Gastroesophageal sphincter (tissue), 4 donors: ENCODE measurements at regions not wholly inside any gene's neighbourhood (a gene's known extent, or its start where the extent isn't known, plus 50 kb on each side); places are given as distances from the start of the nearest gene placed in this dataset.

ENCODE experiments used
- ATAC-seq: fragments of 150-250 bp; one replicate; pipeline ENCODE4 v1.9.1; 2016; ENCODE audit warnings: mild to moderate bottlenecking, moderate library complexity
- H3K27ac ChIP-seq, 4 donors: fragments of 200-600 bp; sonication (generic) in 3 of 4; 1 replicate in 3 of 4; 2 replicates in 1 of 4; pipeline ENCODE4 v1.5.1; 2016 to 2019
- H3K27me3 ChIP-seq: fragments of 200-600 bp; sonication (generic); one replicate; pipeline ENCODE4 v1.5.1; 2019
- H3K36me3 ChIP-seq, 2 donors: fragments of 200-600 bp; sonication (generic); one replicate each; pipeline ENCODE4 v1.5.1; 2019; ENCODE audit warnings: control low read depth in 1 of 2
- H3K4me1 ChIP-seq, 3 donors: fragments of 200-600 bp; sonication (generic); 1 replicate in 2 of 3; 2 replicates in 1 of 3; pipeline ENCODE4 v1.5.1; 2016 to 2019; ENCODE audit warnings: control low read depth in 2 of 3
- H3K4me3 ChIP-seq, 2 donors: fragments of 200-600 bp; sonication (generic); one replicate each; pipeline ENCODE4 v1.5.1; 2019; ENCODE audit warnings: mild to moderate bottlenecking in 1 of 2, moderate library complexity in 1 of 2
- H3K9me3 ChIP-seq, 3 donors: fragments of 200-600 bp; sonication (generic); one replicate each; pipeline ENCODE4 v1.5.1; 2017 to 2019; ENCODE audit warnings: control low read depth in 2 of 3
- EP300 ChIP-seq: sonication (generic); formaldehyde crosslinking; IDR thresholded peaks from one replicate; pipeline ENCODE4 v1.6.1; 2017; ENCODE audit warnings: antibody characterized with exemption, mild to moderate bottlenecking
- POLR2A ChIP-seq, 2 donors: fragments of 450-650 bp; IDR thresholded peaks; one replicate each; pipeline ENCODE4 v1.6.1; 2017; ENCODE audit warnings: antibody characterized with exemption in 2 of 2, mild to moderate bottlenecking in 2 of 2, moderate library complexity in 1 of 2
- POLR2AphosphoS5 ChIP-seq: sonication (generic); formaldehyde crosslinking; IDR thresholded peaks from one replicate; pipeline ENCODE4 v1.6.1; 2017; ENCODE audit warnings: antibody characterized with exemption
- WGBS, 2 donors: methylation state at CpG; one replicate each; pipeline ENCODE4 v1.1.5; 2018; ENCODE audit warnings: low coverage in 1 of 2; 5-methylcytosine and 5-hydroxymethylcytosine counted together
- TF ChIP-seq, protein P1 (sequence below), 4 experiments: fragments of 200-600 bp in 2 of 4; fragments of 450-650 bp in 2 of 4; sonication (generic) in 1 of 4; IDR thresholded peaks; one replicate each; pipeline ENCODE4 v1.5.1; 2017 to 2019; ENCODE audit warnings: antibody characterized with exemption in 4 of 4, mild to moderate bottlenecking in 2 of 4, moderate library complexity in 2 of 4

DNA sequence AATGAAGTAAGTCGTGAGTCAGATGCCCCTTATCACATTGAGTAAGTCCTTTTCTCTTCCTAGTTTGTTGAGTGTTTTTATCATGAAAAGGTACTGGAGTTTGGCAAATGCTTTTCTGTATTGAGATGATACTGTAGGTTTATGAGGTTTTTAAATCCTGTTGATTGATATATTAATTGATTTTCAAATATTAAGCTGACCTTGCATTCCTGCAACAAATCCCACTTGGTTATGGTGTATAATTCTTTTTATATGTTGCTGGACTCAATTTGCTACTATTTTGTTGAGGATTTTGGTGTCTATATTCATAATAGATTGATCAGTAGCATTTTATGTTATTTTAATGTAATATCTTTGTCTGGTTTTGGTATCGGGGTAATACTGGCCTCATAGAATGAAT lies 81.0 kb upstream of the BNC2 start:
- no peaks in the 10 kb centered on the region for H3K4me1 ChIP-seq
- ATAC-seq: no peak
- TF ChIP-seq EP300 (no peak), POLR2A (IDR thresholded peaks at IDR 0.05) (no peak), POLR2AphosphoS5 (no peak)
- TF ChIP-seq, protein P1, sequence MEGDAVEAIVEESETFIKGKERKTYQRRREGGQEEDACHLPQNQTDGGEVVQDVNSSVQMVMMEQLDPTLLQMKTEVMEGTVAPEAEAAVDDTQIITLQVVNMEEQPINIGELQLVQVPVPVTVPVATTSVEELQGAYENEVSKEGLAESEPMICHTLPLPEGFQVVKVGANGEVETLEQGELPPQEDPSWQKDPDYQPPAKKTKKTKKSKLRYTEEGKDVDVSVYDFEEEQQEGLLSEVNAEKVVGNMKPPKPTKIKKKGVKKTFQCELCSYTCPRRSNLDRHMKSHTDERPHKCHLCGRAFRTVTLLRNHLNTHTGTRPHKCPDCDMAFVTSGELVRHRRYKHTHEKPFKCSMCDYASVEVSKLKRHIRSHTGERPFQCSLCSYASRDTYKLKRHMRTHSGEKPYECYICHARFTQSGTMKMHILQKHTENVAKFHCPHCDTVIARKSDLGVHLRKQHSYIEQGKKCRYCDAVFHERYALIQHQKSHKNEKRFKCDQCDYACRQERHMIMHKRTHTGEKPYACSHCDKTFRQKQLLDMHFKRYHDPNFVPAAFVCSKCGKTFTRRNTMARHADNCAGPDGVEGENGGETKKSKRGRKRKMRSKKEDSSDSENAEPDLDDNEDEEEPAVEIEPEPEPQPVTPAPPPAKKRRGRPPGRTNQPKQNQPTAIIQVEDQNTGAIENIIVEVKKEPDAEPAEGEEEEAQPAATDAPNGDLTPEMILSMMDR (IDR thresholded peaks at IDR 0.05): no peak
- no peaks in the 10 kb centered on the region for H3K9me3 ChIP-seq
- 90 to 92% methylated on average over 2 of the region's 2 CpGs for WGBS, 2 donors
- H3K4me3 ChIP-seq: no peak overlapping the region
- no peaks in the 10 kb centered on the region for H3K36me3 ChIP-seq
- H3K27ac ChIP-seq: no peak overlapping the region
- no peaks in the 10 kb centered on the region for H3K27me3 ChIP-seq

DNA sequence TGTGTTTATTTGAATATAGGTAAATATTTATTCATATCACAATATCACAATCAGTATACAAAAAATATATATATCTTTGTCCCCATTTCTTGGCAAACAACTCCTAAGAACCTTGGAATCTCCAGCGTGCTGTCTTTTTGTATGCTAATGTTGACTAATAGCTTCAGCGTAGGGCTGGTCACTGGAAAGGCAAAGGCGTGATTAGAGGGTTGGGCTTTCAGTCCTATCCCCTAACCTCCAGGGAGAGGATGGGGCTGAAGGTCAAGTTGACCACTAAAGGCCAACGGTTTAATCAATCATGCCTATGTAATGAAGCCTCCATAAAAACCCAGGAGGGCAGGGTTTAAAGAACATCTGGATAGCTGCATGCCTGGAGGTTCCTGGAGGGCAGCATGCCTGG lies 79.6 kb upstream of the BNC2 start:
- Histone ChIP-seq H3K36me3 (no peaks in the 10 kb centered on the region), H3K4me3 (no peak overlapping the region), H3K9me3 (no peaks in the 10 kb centered on the region), H3K27ac (no peak overlapping the region), H3K27me3 (no peaks in the 10 kb centered on the region), H3K4me1 (no peaks in the 10 kb centered on the region)
- TF ChIP-seq EP300: no peak
- TF ChIP-seq, protein P1 (IDR thresholded peaks at IDR 0.05): no peak
- no peak for TF ChIP-seq POLR2AphosphoS5
- TF ChIP-seq POLR2A (IDR thresholded peaks at IDR 0.05): no peak
- ATAC-seq: no peak
- WGBS, 2 donors: 72 to 75% methylated on average over 4 of the region's 4 CpGs

DNA sequence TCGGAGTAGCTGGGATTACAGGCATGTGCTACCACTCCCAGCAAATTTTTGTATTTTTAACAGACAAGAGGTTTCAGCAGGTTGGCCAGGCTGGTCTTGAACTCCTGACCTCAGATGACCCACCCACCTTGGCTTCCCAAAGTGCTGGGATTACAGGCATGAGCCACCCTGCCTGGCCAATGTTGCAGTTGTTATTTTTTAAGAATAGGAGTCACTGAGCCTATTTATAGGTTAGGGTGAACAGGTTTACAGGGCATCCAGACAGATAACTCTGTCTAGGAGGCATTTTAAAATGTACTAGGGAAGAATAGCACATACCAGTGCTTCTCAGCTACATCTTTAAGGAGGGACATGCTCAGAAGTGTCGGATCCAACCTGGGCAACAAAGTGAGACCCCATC lies 60.1 kb upstream of the BNC2 start:
- H3K27me3 ChIP-seq: no peaks in the 10 kb centered on the region
- no peaks in the 10 kb centered on the region for H3K9me3 ChIP-seq
- WGBS, 2 donors: 86 to 100% methylated on average over 2 of the region's 2 CpGs
- no peaks in the 10 kb centered on the region for H3K36me3 ChIP-seq
- H3K4me3 ChIP-seq: no peak overlapping the region
- no peaks in the 10 kb centered on the region for H3K4me1 ChIP-seq
- ATAC-seq: no peak
- TF ChIP-seq, protein P1 (IDR thresholded peaks at IDR 0.05): no peak
- TF ChIP-seq POLR2A (IDR thresholded peaks at IDR 0.05) (no peak), EP300 (no peak), POLR2AphosphoS5 (no peak)
- H3K27ac ChIP-seq: no peak overlapping the region

DNA sequence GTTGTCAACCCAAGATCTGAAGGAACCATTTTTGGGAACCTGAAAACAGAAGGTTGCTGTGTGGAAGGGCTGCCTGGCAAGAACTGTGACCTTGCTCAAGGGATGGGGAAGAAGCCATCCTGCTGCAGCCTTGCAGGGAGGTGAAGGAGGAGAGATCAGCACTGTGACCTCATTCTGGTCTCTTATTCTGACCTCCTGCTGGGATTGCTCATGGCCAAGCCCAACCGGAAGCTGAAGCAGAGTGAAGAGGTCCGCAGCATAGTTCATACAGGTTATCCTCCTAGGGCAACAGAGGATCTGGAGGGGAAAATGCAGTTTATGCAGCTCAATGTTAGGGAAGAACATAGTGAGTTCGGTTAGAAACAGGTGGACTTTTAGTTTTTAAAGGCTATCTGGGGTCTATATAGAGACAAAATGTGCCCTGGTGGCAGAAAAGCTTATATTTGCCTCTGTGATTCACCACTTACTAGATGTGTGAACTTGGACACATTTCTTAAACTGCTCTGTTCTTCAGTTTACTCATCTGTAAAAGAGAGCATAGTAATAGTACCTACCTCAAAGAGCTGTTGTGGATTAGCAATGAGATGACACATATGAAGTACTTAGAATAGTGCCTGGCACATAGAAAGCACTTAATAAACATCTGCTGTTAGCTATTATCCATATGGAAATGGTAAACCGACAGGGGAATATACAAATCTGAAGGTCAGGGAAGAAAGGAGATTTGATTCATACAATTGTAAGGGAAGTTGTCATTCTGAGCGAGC lies 57.9 kb upstream of the BNC2 start:
- no peak for ATAC-seq
- no peaks in the 10 kb centered on the region for H3K36me3 ChIP-seq
- H3K9me3 ChIP-seq: no peaks in the 10 kb centered on the region
- H3K4me1 ChIP-seq: no peaks in the 10 kb centered on the region
- WGBS, 2 donors: 74 to 77% methylated on average over 5 of the region's 5 CpGs
- H3K4me3 ChIP-seq: no peak overlapping the region
- H3K27me3 ChIP-seq: no peaks in the 10 kb centered on the region
- H3K27ac ChIP-seq: no peak overlapping the region
- TF ChIP-seq, protein P1 (IDR thresholded peaks at IDR 0.05): no peak
- TF ChIP-seq POLR2A (IDR thresholded peaks at IDR 0.05): no peak
- TF ChIP-seq POLR2AphosphoS5: no peak
- TF ChIP-seq EP300: no peak

DNA sequence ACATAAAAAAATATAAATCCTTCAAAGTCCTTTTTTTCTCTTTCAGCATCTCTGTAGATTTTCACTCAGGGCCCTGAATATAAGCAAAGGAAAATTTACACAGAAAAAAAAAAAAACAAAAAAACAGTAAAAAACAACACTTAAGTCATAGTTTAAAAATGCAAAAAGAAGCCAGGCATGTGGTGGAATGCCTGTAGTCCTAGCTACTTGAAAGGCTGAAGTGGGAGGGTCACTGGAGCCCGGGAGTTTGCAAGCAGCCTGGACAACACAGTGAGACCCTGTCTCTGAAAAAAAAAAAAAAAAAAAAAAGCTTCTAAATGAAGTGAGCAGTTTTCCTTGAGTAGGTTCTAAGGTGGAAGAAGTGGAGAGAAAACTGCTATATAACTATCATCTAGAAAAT lies 55.0 kb upstream of the BNC2 start:
- 75 to 86% methylated on average over 1 of the region's 1 CpG for WGBS, 2 donors
- H3K4me3 ChIP-seq: no peak overlapping the region
- H3K27me3 ChIP-seq: no peaks in the 10 kb centered on the region
- ATAC-seq: no peak
- TF ChIP-seq, protein P1 (IDR thresholded peaks at IDR 0.05): no peak
- TF ChIP-seq POLR2AphosphoS5 (no peak), EP300 (no peak), POLR2A (IDR thresholded peaks at IDR 0.05) (no peak)
- H3K27ac ChIP-seq: no peak overlapping the region
- no peaks in the 10 kb centered on the region for H3K9me3 ChIP-seq
- H3K4me1 ChIP-seq: no peaks in the 10 kb centered on the region
- H3K36me3 ChIP-seq: no peaks in the 10 kb centered on the region
